Stimulated activated CD8-positive, alpha-beta memory T cell treated with anti-CD3 and anti-CD28 coated beads, Interleukin-12 subunit alpha, Interleukin-12 subunit beta, amount 100 ng/mL, for 4 hours (primary cell): ENCODE measurements at regions not wholly inside any gene's neighbourhood (a gene's known extent, or its start where the extent isn't known, plus 50 kb on each side); places are given as distances from the start of the nearest gene placed in this dataset.
"Not testable (repeated sequence)": the region's sequence is repeated elsewhere in the genome, so short reads cannot be mapped to it uniquely, and the experiment has no call there.

Source experiments
- DNase-seq: peaks from one replicate; pipeline ENCODE4 v3.0.0-alpha.2; 2020; ENCODE audit warnings: low read depth

GRCh38 chr3:195970873-195971272, 62.5 kb upstream of the TNK2 start:
- not testable (repeated sequence) for DNase-seq

GRCh38 chr3:195969838-195970776, 61.8 kb upstream of the TNK2 start:
- DNase-seq: not testable (repeated sequence)

- not testable (repeated sequence) for DNase-seq
Measured at GRCh38 chr3:195969341-195969740, 61.0 kb upstream of the TNK2 start.

- DNase-seq: not testable (repeated sequence)
Measured at GRCh38 chr3:195968104-195968503, 59.8 kb upstream of the TNK2 start.

- not testable (repeated sequence) for DNase-seq
Measured at GRCh38 chr3:195967387-195967720, 59.0 kb upstream of the TNK2 start.

GRCh38 chr3:195966563-195967386, 58.4 kb upstream of the TNK2 start:
- DNase-seq: not testable (repeated sequence)

GRCh38 chr3:195965217-195965616, 56.9 kb upstream of the TNK2 start:
- not testable (repeated sequence) for DNase-seq

GRCh38 chr3:195964318-195965107, 56.2 kb upstream of the TNK2 start:
- not testable (repeated sequence) for DNase-seq

- not testable (repeated sequence) for DNase-seq
Measured at GRCh38 chr3:195962222-195962621, 53.9 kb upstream of the TNK2 start.

GRCh38 chr3:195960971-195961775, 52.8 kb upstream of the TNK2 start:
- not testable (repeated sequence) for DNase-seq

- DNase-seq: not testable (repeated sequence)
Measured at GRCh38 chr3:195960164-195960563, 51.8 kb upstream of the TNK2 start.

- not testable (repeated sequence) for DNase-seq
Measured at GRCh38 chr3:195959367-195960157, 51.2 kb upstream of the TNK2 start.

- not testable (repeated sequence) for DNase-seq
Measured at GRCh38 chr3:195958736-195959135, 50.4 kb upstream of the TNK2 start.
